ENCODE measurements at regions not wholly inside any gene's neighbourhood (a gene's known extent, or its start where the extent isn't known, plus 50 kb on each side); places are given as distances from the start of the nearest gene placed in this dataset.

DNA sequence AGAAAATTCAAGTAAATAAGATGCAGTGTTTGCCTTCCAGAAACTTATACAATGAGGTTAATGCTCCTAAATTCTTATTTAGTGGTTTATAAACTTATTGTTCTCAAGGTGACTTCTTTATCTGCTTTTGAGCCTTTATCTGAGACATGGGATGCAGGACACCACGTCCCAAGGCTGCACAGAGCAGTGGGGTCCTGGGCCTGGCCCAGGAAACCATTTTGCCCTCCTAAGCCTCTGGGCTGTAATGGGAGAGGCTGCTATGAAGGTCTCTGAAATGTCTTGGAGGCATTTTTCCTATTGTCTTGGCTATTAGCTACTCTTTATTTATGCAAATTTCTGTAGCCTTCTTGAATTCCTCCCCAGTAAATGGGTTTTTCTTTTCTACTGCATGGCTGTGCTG is 652.6 kb upstream of the SETBP1 start:
- Histone ChIP-seq H3K27me3 (ENCODE audit: control insufficient read depth, extremely low read depth, insufficient read depth, low read length) (no peaks in the 10 kb centered on the region), H3K4me3 (ENCODE audit: control insufficient read depth in 2 of 3, extremely low read depth in 1 of 3, insufficient read depth in 2 of 3, low read depth in 1 of 3, low read length in 3 of 3) (no peak overlapping the region), H3K4me1 (ENCODE audit: control insufficient read depth, extremely low read depth, insufficient read depth, low read length) (no peaks in the 10 kb centered on the region), H4K20me1 (ENCODE audit: control insufficient read depth, extremely low read depth, insufficient read depth, low read length) (no peaks in the 10 kb centered on the region), H3K4me2 (ENCODE audit: control insufficient read depth, extremely low read depth, insufficient read depth, low read depth, low read length) (no peak overlapping the region), H3K9me3 (ENCODE audit: control insufficient read depth, low read depth, low read length) (no peaks in the 10 kb centered on the region), H3K36me3 (ENCODE audit: control insufficient read depth in 2 of 2, extremely low read depth in 1 of 2, insufficient read depth in 2 of 2, low read length in 2 of 2) (no peaks in the 10 kb centered on the region), H3K9ac (ENCODE audit: control insufficient read depth, extremely low read depth, insufficient read depth, low read length) (no peak overlapping the region), H3K27ac (ENCODE audit: control insufficient read depth, insufficient read depth, low read length) (no peak overlapping the region), H3K9me1 (ENCODE audit: control insufficient read depth, extremely low read depth, insufficient read depth, low read length) (no peaks in the 10 kb centered on the region), H3K79me2 (ENCODE audit: control insufficient read depth, insufficient read depth, low read length) (no peaks in the 10 kb centered on the region), H2AFZ (ENCODE audit: control insufficient read depth, low read length) (no peak overlapping the region)
- DNase-seq (ENCODE audit: low read depth, low spot score), result no peak
- dilution Hi-C loops (cut with MboI; ENCODE audit: extremely low pct_ligation_motif_present, low sequenced_read_pairs), result no loop called here
- FAIRE-seq, result no peak
- TF ChIP-seq EZH2 (IDR thresholded peaks at IDR 0.05; ENCODE audit: low read length), result no peak
- TF ChIP-seq CTCF (optimal IDR thresholded peaks at IDR 0.05 in 1 of 3, IDR thresholded peaks at IDR 0.05 in 1 of 3, conservative IDR thresholded peaks at IDR 0.05 in 1 of 3; ENCODE audit: extremely low read depth in 1 of 3, insufficient read depth in 2 of 3, low read length in 3 of 3), result no peak

GRCh38 chr18:44031063-44031462 is 649.6 kb upstream of the SETBP1 start:
- dilution Hi-C loops (cut with MboI; ENCODE audit: extremely low pct_ligation_motif_present, low sequenced_read_pairs), result no loop called here
- no peak for TF ChIP-seq EZH2 (IDR thresholded peaks at IDR 0.05; ENCODE audit: low read length)
- no peak for TF ChIP-seq CTCF (optimal IDR thresholded peaks at IDR 0.05 in 1 of 3, IDR thresholded peaks at IDR 0.05 in 1 of 3, conservative IDR thresholded peaks at IDR 0.05 in 1 of 3; ENCODE audit: extremely low read depth in 1 of 3, insufficient read depth in 2 of 3, low read length in 3 of 3)

More at GRCh38 chr18:44031063-44031462, 649.6 kb upstream of the SETBP1 start:
- no peaks in the 10 kb centered on the region for H3K9me3 ChIP-seq (ENCODE audit: control insufficient read depth, low read depth, low read length)
- FAIRE-seq, result no peak
- no peak for DNase-seq (ENCODE audit: low read depth, low spot score)
- H3K4me2 ChIP-seq (ENCODE audit: control insufficient read depth, extremely low read depth, insufficient read depth, low read depth, low read length), result no peak overlapping the region
- H3K9me1 ChIP-seq (ENCODE audit: control insufficient read depth, extremely low read depth, insufficient read depth, low read length), result no peaks in the 10 kb centered on the region
- H2AFZ ChIP-seq (ENCODE audit: control insufficient read depth, low read length), result no peak overlapping the region
- H3K4me1 ChIP-seq (ENCODE audit: control insufficient read depth, extremely low read depth, insufficient read depth, low read length), result no peaks in the 10 kb centered on the region
- no peaks in the 10 kb centered on the region for H3K79me2 ChIP-seq (ENCODE audit: control insufficient read depth, insufficient read depth, low read length)
- H3K4me3 ChIP-seq (ENCODE audit: control insufficient read depth in 2 of 3, extremely low read depth in 1 of 3, insufficient read depth in 2 of 3, low read depth in 1 of 3, low read length in 3 of 3), result no peak overlapping the region
- H3K27ac ChIP-seq (ENCODE audit: control insufficient read depth, insufficient read depth, low read length), result no peak overlapping the region
- H4K20me1 ChIP-seq (ENCODE audit: control insufficient read depth, extremely low read depth, insufficient read depth, low read length), result no peaks in the 10 kb centered on the region
- no peaks in the 10 kb centered on the region for H3K27me3 ChIP-seq (ENCODE audit: control insufficient read depth, extremely low read depth, insufficient read depth, low read length)
- H3K9ac ChIP-seq (ENCODE audit: control insufficient read depth, extremely low read depth, insufficient read depth, low read length), result no peak overlapping the region
- H3K36me3 ChIP-seq (ENCODE audit: control insufficient read depth in 2 of 2, extremely low read depth in 1 of 2, insufficient read depth in 2 of 2, low read length in 2 of 2), result no peaks in the 10 kb centered on the region

Data from keratinocyte (primary cell).